HG03159 (cell line): ENCODE measurements at regions not wholly inside any gene's neighbourhood (a gene's known extent, or its start where the extent isn't known, plus 50 kb on each side); places are given as distances from the start of the nearest gene placed in this dataset.
"Not testable (repeated sequence)": the region's sequence is repeated elsewhere in the genome, so short reads cannot be mapped to it uniquely, and the experiment has no call there.

ENCODE experiments used
- ATAC-seq: cut with Tn5 transposase; IDR thresholded peaks from one replicate; pipeline ENCODE4 v1.9.1; 2021; ENCODE audit warnings: mild to moderate bottlenecking, moderate library complexity; ENCODE audit not compliant: unreplicated experiment

DNA sequence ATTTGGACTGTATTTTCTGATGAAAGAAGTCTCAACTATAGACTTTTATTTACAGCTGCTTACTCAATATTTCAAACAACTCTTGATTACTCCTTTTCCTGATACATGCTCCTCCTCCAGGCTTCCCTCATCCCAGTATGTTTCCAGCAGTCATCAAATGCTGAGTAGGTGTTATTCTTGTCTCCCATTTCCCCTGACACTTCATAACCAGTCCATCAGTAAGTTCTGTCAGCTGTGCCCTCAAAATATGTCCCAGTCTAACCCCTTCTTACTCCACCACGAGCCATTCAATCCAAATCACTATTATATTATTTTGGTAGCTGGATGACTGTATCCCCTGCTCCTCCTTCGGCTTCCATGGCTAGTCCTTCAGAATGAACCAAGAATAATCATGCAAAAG lies 189.1 kb upstream of the DTNA start:
- no peak for ATAC-seq

DNA sequence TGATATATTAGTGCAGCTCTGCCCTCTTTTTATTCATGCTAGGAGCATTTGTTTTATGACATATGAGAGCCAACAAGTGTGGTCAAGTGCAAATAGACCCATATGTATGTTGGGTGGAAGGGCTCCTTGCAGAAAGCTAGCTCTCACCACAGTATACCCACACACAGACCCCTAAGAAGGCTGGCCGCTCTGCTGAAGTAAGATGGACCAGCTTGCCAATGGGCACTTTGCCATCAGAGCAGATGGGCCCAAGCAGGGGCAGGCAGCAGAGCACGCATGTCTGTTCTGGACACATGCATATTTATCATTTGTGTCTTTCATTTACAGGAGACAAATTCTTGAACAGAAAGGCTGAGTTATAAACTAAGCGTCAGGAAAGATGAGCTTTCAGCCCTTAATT lies 187.5 kb upstream of the DTNA start:
- no peak for ATAC-seq

DNA sequence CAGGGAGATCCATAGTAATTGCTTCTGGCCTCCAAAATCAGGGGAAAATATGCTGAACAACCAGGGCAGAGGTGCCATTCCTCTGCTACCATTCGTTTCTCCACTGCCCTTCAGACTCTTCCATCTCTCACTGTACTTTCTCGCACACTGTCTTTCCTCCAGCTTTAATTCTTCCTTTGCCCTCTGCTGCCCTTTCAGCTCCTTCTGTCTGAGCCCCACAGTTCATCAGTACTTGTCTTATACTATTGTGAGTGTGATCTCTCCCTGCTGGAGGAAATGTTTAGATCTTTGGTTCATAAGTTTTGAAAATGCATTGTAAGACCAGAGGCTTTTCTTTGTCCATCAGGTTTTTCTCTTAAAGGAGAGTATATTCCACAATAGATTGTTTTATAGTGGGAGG lies 184.9 kb upstream of the DTNA start:
- no peak for ATAC-seq

DNA sequence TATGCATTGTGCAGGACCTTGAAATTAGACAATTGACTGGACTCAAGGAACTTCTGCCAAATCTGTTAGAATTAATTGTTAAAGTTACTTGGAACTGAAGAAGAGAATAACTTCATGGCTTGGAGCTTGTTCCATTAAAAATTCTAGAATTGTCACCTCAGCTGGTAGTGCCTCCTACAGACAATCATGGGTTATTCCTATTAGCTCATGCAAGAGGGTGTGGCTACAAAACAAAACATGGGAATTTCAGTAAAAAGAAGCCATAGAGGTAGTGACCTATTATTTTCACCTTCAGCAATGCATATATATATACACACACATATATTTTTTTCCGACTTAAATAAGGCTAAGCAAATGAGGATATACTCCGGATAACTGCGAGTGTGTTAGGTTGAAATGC lies 181.9 kb upstream of the DTNA start:
- no peak for ATAC-seq

DNA sequence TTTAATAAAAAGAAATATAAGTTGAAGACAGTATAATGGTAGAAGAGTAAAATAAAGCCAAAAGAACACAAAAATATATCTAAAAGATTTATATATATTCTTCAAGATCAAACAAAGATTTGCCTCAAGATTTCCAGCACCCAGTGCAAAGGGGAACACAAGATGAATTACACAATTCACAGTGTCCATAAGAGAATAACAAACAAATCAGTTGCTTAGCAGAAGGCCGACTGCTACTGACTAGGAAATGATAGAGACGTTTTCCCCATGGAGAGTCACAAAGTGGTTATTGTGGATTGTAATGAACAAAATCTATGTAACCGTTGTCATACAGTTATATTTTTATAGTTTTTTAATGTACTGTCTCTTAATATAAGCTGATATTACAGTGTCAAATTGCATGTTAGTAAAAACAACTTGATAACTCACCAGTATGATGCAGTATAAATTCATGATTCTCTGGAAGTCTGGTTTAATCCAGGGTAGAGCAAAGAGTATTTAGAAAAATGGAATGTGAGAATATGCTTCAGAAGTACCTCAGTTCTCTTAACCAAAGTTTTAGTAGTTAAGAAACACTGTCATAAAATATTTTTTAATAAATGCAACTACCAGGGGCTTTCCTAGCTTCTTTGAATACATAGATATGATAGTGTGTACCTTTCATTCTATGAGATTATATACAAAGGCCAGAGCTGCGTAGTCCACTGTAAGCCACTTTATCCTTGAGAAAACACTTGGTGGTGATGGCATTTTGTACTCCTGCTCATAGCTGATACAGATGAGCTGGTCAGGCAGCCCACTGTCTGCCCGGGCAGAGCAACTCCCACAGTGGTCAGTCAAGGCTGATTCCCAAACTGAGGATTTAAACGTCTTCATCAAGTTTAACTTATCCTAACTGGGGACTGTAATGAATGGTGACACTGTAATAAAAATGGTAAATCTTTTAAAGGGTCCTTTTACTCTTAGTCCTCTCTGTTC lies 180.5 kb upstream of the DTNA start:
- ATAC-seq, result no peak

DNA sequence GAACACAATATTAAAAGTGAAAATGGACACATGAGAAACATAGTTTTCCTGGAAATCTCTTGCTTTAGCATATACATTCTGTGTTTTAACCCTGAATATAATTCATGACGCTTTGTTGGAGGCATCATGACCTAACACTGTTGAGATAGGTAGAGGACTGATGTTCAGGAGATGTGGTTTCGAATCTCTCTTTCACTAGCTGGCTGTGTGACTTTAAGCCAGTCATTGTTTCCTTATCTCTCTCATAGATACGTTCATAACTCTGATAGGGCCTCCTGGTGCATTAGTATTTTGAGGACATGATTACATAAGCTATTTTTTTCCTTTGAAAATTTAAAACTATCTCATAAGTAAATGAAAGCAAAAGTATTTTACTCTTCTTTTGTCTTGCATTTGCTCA lies 179.0 kb upstream of the DTNA start:
- no peak for ATAC-seq

DNA sequence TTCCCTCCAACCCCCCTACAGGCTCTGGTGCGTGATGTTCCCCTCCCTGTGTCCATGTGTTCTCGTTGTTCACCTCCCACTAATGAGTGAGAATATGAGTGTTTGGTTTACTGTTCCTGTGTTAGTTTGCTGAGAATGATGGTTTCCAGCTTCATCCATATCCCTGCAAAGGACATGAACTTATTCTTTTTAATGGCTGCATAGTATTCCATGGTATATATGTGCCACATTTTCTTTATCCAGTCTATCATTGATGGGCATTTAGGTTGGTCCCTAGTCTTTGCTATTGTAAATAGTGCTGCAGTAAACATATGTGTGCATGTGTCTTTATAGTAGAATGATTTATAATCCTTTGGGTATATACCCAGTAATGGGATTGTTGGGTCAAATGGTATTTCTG lies 175.5 kb upstream of the DTNA start:
- not testable (repeated sequence) for ATAC-seq

DNA sequence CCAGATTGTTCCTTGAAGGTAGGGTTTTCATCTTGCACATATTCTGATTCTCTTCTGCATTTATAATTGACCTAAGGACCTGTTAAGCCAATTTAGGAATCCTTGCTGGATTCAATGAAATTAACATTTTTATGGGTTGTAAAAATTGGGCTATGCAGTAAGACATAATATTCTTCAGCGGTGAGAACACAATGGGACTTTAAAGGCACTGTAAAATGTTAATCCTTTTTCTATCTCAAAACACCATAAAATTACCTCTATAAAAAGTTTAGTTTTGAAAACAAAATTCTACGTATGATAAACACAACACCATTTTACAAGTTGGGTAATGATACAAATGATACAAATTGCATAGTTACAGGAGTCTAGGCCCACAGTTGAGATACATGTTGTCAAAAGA lies 169.2 kb upstream of the DTNA start:
- ATAC-seq, result no peak

DNA sequence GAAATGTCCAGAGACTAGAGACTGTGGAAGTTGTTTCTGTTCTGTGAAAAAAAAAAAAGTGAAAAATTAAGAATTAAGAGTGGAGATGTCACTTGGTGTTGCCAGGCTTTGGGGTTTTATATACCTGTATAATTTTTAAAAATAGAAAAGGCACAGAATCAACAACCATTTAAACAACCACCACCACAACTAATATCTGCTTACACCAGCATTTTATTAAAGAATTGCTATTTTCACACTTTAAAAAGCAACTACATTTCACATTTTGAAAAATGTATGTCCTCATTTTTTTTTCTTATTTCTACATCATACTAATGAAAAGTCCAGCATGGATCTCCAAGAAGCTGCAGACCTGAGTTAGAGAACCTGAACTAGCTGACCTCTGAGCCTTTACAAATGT lies 167.5 kb upstream of the DTNA start:
- no peak for ATAC-seq

DNA sequence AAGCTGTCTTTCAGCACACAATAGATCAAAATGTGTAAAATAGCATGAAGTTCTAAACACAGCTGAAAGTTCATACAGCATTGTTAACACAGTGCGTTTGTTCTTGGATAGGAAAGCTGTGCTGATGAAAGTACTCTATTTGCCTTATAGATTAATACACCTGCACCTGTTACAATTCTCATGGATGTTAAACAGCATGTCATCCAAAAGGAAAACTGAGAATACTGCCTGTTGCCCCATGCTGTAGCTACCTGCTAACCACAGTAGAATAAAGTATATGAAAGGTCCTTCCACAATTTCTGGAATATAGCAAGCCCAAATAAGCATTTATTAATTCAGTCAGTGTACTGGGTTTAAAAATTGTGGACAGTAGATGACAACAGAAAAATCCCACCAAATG lies 166.7 kb upstream of the DTNA start:
- no peak for ATAC-seq

DNA sequence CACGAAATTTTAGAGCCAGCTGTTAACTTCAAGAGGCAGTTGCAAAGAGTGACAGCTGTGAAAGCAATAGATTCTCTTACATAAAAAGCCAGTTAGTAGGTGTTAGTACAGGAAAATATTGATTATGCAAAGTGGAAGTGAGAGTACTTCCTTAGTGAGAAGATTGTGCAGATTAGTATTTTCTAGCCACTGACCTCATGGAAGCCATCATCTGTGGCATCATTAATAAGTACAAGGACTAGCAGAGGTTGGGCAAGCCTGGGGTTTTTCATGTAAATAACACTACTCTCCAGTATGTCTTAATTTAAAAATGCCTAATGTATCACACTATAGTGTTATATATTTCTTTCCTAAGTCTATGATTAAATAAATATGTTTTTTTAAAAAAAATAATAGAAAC lies 166.2 kb upstream of the DTNA start:
- no peak for ATAC-seq

DNA sequence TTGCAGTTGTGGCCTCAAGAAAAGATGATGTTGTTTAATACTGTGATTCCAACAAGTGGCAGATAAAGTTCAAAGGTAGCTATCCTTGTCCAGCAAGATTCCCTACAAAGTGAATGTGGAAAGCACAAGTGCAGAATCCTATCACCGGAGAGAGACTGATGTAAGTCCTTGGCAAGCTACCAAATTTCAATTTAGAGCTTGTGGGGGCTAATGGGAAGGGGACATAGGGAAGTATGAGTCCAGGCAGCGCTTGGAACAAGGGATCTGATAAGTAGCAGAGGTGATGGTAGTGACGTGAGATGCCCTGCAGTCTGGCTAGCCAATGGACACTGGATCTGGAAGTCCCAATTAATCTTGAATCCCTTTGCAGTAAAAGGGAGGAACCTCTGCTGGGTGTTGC lies 165.2 kb upstream of the DTNA start:
- no peak for ATAC-seq

DNA sequence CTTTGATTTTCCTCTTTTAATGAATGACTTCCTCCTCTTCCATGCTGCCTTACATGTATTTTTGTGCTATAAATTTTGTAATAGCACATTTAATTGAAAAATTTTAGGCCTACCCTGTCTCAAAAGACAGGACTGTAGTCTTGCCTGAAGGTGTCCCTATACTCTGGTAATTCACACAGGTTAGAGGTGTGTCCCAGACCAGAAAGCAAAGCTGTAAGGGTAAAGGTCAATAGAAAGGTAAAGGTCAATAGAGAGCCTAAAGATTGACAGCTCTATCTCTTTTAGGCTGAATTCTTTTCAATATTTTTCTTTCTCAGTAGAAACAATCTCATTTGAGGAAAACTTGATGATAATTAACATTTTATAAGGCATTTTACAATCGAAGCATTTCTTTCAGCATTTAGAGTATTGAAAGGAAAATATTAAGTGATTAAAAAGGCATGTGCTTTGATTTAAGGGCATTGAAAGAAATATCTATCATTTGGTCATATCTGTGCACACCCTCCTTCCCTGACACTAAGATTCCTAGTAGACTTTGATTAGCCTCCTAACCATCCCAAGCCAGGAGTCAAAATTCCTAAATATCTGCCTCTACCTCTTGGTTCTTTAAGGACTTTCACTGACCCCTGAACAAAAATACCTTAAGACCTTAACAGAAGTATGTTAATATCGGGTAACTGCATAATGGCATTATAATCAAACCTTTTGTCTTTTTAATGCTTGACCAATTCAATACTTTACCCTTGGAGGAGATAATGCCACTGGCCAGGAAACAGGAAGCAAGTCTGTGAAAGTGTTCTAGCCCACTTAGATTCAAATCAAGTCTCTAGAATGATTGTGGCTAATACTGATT lies 161.8 kb upstream of the DTNA start:
- no peak for ATAC-seq

DNA sequence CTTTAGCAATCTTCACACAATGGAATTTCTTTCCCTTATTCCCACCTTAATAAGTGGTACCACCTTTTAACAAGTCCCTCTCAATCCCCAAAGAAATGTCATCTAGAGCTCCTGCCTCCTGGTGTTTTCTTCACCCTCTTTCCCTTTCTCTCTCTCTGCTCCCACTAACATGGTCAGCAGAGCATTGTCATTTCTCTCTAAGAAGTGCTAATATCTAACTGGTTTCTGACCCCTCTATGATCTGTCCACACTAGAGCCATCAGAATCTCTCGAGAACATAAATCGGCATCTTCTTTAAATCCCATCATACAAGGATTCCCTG lies 161.2 kb upstream of the DTNA start:
- ATAC-seq, result no peak

DNA sequence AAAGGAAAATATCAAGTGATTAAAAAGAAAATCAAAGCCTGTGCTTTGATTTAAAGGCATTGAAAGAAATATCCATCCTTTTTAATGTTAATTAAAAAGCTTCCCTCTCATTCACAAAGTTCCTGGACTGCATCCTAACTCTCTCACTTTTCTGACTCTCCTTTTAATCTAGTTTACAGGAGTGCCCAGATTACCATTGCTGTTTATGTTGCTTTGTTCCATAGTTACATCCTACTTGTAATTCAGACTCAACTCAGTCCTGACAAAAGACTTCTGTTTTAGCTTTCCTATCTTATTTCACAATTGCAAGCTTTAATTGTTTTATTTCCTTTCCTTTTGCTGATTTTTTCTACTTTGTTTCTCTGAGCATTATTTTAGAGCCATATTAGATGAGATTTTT lies 160.7 kb upstream of the DTNA start:
- no peak for ATAC-seq

DNA sequence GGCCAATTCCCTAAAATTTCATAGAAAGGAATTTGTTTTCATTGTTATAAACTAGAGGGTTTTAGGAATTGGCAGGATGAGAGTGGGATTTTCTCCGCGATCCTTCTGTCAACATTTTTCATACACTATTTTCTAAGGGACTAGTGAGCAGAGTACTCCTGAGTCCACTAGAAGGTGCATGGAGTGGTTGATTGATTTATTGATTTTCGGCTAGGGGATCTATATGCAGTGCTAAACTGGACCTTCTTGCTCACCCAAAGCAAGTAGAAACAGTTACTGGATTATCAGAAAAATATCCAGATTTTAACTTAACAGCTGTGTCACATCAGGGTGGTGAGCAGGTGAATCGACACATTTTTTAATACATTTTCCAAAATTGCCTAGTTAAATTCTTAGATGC lies 159.9 kb upstream of the DTNA start:
- ATAC-seq, result no peak

DNA sequence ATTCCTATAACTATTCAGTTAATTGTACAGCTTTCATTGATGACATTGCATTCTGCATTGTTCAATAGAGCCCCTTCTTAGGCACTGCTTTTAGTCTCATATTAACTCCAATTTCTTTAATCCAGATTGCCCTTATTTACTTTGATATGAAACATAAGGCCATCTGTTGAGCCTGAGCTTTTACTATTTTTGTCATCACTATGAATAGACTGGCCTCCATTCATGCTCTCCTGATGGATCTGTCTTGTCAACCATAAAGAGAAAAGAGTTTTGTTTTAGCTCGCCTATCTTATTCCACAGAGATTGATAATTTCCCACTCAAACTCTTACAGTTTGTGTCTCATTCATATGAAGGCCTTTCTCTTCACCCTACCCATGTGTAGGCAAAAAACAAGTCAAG lies 159.2 kb upstream of the DTNA start:
- no peak for ATAC-seq

DNA sequence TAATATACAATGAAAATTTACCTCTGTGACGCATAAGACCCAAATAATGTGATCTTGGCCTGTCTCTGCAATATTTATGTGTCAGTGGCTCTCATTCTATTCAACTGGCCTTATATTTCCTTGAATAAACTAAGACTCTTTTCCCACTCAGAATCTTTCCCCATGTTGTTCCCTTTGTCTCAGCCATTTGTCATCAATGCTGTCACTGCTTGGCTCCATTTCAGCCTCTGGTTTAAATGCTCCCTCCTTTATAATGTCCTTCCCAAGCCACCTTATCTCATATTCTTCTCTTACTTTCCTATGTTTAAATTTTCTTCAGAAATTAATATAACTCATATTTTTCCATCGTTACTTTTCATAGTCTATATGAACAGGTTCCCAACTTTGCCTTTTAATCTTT lies 158.3 kb upstream of the DTNA start:
- no peak for ATAC-seq

DNA sequence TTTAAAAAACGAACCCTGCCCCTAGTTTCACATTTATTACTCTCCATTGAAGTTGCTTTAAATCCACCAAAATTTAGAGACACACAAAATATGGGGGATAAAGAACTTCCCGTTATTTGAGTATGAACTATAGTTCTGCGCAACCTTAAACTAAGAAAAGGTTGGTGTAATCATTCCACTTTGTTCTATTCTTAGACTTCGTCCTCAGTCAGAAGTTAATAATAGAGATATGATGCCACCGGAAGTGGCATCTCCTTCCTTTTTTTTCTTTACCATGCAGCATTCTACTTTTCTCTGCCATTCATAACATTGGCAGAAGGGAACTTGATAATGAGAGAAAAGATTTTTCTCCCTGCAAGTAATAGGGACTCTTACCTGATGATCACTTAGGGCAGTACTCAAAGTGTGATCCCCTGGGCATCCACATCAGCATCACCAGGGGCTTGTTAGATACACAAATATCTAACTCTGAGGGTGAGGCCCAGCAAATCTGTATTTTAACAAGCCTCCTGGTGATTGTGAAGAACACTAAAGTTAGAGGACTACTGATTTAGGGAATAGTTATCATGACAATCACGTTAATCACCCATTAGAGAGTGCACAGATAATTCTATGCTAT lies 147.7 kb upstream of the DTNA start:
- no peak for ATAC-seq

DNA sequence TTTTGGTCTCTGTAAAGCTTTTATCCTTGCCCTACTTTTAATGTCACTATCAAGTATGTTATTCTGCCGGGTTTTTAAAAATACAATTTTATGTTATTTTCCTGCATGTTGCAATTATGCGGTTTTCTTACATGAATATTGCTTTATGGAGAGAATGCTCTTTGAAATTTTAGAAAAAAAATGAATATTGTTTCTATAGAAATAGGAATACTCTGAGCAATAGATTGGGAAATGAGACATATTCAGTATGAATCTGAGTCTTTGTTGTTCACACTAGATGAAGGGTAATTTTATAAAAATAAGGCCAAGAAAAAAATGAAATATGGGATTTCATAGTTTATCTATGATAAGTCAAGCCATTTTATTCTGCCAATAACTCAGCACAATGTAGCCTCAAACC lies 142.2 kb upstream of the DTNA start:
- ATAC-seq, result no peak

DNA sequence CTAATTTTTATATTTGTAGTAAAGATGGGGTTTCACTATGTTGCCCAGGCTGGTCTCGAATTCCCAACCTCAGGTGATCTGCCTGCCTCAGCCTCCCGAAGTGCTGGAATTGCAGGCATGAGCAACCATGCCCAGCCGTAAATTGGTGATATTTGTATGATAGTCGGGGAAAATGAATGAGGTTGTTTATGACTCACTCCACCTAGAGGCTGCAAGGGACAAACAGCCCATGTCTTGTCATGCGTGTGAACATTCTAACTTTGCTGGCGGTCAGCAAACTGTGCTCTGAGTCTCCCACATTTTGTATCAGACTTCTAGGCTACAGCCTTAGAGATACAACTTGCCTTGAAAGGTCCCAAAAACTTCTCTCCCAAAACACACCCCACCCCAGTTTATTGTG lies 133.5 kb upstream of the DTNA start:
- ATAC-seq, result no peak

DNA sequence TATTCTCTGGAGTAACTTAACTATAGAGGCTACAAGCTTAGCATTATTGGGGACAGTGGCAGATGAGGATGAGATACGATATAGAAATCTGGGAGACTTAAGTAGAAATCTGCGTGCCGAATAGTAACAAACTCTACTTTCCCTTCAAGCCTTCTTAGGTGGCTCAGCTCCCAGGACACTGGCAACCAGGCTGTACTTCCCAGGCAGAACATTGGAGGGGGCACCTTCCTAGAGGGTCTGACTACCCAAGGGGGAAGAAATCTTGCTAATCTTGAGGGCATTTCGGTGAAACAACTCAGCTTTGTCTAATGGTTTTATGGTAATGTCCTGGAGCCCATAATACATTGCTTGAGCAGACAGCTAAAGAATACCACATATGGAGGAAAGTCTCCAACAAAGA lies 126.2 kb upstream of the DTNA start:
- no peak for ATAC-seq
